ENCODE measurements at regions not wholly inside any gene's neighbourhood (a gene's known extent, or its start where the extent isn't known, plus 50 kb on each side); places are given as distances from the start of the nearest gene placed in this dataset.

GRCh38 chr20:48011025-48011424 lies 225.7 kb upstream of the SULF2 start:
- TF ChIP-seq TCF12 (IDR thresholded peaks at IDR 0.05; ENCODE audit: low read depth) (no peak), YY1 (IDR thresholded peaks at IDR 0.05; ENCODE audit: low read depth) (no peak), ZBTB7A (IDR thresholded peaks at IDR 0.05; ENCODE audit: low read depth) (no peak), FOXM1 (IDR thresholded peaks at IDR 0.05; ENCODE audit: borderline replicate concordance, low read depth) (no peak), TAF1 (IDR thresholded peaks at IDR 0.05; ENCODE audit: low read depth) (no peak), TEAD4 (IDR thresholded peaks at IDR 0.05) (no peak), EGR1 (IDR thresholded peaks at IDR 0.05) (no peak), CREB1 (IDR thresholded peaks at IDR 0.05; ENCODE audit: low read depth) (no peak), RAD21 (IDR thresholded peaks at IDR 0.05; ENCODE audit: low read depth) (no peak), EP300 (IDR thresholded peaks at IDR 0.05; ENCODE audit: borderline replicate concordance) (no peak), CEBPB (IDR thresholded peaks at IDR 0.05) (no peak)
- TF ChIP-seq, protein P1, sequence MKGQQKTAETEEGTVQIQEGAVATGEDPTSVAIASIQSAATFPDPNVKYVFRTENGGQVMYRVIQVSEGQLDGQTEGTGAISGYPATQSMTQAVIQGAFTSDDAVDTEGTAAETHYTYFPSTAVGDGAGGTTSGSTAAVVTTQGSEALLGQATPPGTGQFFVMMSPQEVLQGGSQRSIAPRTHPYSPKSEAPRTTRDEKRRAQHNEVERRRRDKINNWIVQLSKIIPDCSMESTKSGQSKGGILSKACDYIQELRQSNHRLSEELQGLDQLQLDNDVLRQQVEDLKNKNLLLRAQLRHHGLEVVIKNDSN (IDR thresholded peaks at IDR 0.05) = no peak
- TF ChIP-seq, protein P2, sequence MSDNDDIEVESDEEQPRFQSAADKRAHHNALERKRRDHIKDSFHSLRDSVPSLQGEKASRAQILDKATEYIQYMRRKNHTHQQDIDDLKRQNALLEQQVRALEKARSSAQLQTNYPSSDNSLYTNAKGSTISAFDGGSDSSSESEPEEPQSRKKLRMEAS (IDR thresholded peaks at IDR 0.05) = no peak
- TF ChIP-seq, protein P3, sequence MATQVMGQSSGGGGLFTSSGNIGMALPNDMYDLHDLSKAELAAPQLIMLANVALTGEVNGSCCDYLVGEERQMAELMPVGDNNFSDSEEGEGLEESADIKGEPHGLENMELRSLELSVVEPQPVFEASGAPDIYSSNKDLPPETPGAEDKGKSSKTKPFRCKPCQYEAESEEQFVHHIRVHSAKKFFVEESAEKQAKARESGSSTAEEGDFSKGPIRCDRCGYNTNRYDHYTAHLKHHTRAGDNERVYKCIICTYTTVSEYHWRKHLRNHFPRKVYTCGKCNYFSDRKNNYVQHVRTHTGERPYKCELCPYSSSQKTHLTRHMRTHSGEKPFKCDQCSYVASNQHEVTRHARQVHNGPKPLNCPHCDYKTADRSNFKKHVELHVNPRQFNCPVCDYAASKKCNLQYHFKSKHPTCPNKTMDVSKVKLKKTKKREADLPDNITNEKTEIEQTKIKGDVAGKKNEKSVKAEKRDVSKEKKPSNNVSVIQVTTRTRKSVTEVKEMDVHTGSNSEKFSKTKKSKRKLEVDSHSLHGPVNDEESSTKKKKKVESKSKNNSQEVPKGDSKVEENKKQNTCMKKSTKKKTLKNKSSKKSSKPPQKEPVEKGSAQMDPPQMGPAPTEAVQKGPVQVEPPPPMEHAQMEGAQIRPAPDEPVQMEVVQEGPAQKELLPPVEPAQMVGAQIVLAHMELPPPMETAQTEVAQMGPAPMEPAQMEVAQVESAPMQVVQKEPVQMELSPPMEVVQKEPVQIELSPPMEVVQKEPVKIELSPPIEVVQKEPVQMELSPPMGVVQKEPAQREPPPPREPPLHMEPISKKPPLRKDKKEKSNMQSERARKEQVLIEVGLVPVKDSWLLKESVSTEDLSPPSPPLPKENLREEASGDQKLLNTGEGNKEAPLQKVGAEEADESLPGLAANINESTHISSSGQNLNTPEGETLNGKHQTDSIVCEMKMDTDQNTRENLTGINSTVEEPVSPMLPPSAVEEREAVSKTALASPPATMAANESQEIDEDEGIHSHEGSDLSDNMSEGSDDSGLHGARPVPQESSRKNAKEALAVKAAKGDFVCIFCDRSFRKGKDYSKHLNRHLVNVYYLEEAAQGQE (IDR thresholded peaks at IDR 0.05; ENCODE audit: low read depth) = no peak

All from Ishikawa (cell line).